Breast epithelium (tissue), 3 donors: ENCODE measurements at regions not wholly inside any gene's neighbourhood (a gene's known extent, or its start where the extent isn't known, plus 50 kb on each side); places are given as distances from the start of the nearest gene placed in this dataset.

Source experiments
- CTCF ChIP-seq, 3 donors: fragments of 450-650 bp; IDR thresholded peaks; one replicate each; pipeline ENCODE4 v1.5.1; 2016 to 2017; ENCODE audit warnings: antibody characterized with exemption in 3 of 3, mild to moderate bottlenecking in 3 of 3, moderate library complexity in 3 of 3
- POLR2A ChIP-seq: fragments of 450-650 bp; IDR thresholded peaks from one replicate; pipeline ENCODE4 v1.6.1; 2016; ENCODE audit warnings: antibody characterized with exemption, mild to moderate bottlenecking, moderate library complexity
- POLR2AphosphoS5 ChIP-seq, 3 donors: sonication (generic); formaldehyde crosslinking; IDR thresholded peaks; one replicate each; pipeline ENCODE4 v1.6.1; 2017; ENCODE audit warnings: antibody characterized with exemption in 3 of 3

GRCh38 chr9:96067600-96067999 is 192.1 kb downstream of the ERCC6L2 start:
- TF ChIP-seq CTCF (IDR thresholded peaks at IDR 0.05) (no peak), POLR2AphosphoS5 (IDR thresholded peaks at IDR 0.05) (no peak), POLR2A (no peak)
